ENCODE measurements at regions not wholly inside any gene's neighbourhood (a gene's known extent, or its start where the extent isn't known, plus 50 kb on each side); places are given as distances from the start of the nearest gene placed in this dataset.

- DNase-seq (ENCODE audit: low spot score) = no peak
- WGBS (ENCODE audit: low lambda C conversion rate, missing lambda C conversion rate) = 77% methylated on average over 2 of the region's 2 CpGs
- Histone ChIP-seq H3K9me2 (replicated peaks; ENCODE audit: insufficient read depth) (no peaks in the 10 kb centered on the region), H3K4me2 (no peak overlapping the region), H3K9me3 (ENCODE audit: low read depth) (no peaks in the 10 kb centered on the region), H3K27ac (no peak overlapping the region), H3K79me2 (no peaks in the 10 kb centered on the region), H3K36me3 (replicated peaks; ENCODE audit: insufficient read depth, low read depth) (no peaks in the 10 kb centered on the region), H2AFZ (no peak overlapping the region), H3K4me1 (ENCODE audit: insufficient read depth) (no peaks in the 10 kb centered on the region), H4K20me1 (ENCODE audit: insufficient read depth, poor library complexity, severe bottlenecking) (no peaks in the 10 kb centered on the region), H3K27me3 (no peaks in the 10 kb centered on the region), H3K4me3 (no peak overlapping the region)
- TF ChIP-seq EZH2phosphoT487 (IDR thresholded peaks at IDR 0.05; ENCODE audit: low read depth, severe bottlenecking, unreplicated experiment) = no peak
- TF ChIP-seq CTCF (IDR thresholded peaks at IDR 0.05; ENCODE audit: poor library complexity) = no peak
- TF ChIP-seq EZH2 (IDR thresholded peaks at IDR 0.05; ENCODE audit: borderline replicate concordance) = no peak
Observed at GRCh38 chr5:167638816-167639215, 652.6 kb upstream of the WWC1 start.

- Histone ChIP-seq H3K9me3 (ENCODE audit: low read depth) (no peaks in the 10 kb centered on the region), H3K27me3 (no peaks in the 10 kb centered on the region), H3K4me1 (ENCODE audit: insufficient read depth) (no peaks in the 10 kb centered on the region), H4K20me1 (ENCODE audit: insufficient read depth, poor library complexity, severe bottlenecking) (no peaks in the 10 kb centered on the region), H3K4me3 (no peak overlapping the region), H3K36me3 (replicated peaks; ENCODE audit: insufficient read depth, low read depth) (no peaks in the 10 kb centered on the region), H3K4me2 (no peak overlapping the region), H3K9me2 (replicated peaks; ENCODE audit: insufficient read depth) (no peaks in the 10 kb centered on the region), H3K27ac (no peak overlapping the region), H3K79me2 (no peaks in the 10 kb centered on the region), H2AFZ (no peak overlapping the region)
- 4% methylated on average over 1 of the region's 1 CpG for WGBS (ENCODE audit: low lambda C conversion rate, missing lambda C conversion rate)
- DNase-seq (ENCODE audit: low spot score) = no peak
- no peak for TF ChIP-seq EZH2phosphoT487 (IDR thresholded peaks at IDR 0.05; ENCODE audit: low read depth, severe bottlenecking, unreplicated experiment)
- TF ChIP-seq CTCF (IDR thresholded peaks at IDR 0.05; ENCODE audit: poor library complexity) = no peak
- TF ChIP-seq EZH2 (IDR thresholded peaks at IDR 0.05; ENCODE audit: borderline replicate concordance) = no peak
Observed at GRCh38 chr5:167639273-167639672, 652.2 kb upstream of the WWC1 start.

- Histone ChIP-seq H3K79me2 (no peaks in the 10 kb centered on the region), H3K4me3 (no peak overlapping the region), H3K36me3 (replicated peaks; ENCODE audit: insufficient read depth, low read depth) (no peaks in the 10 kb centered on the region), H3K4me1 (ENCODE audit: insufficient read depth) (no peaks in the 10 kb centered on the region), H3K4me2 (no peak overlapping the region), H3K27ac (no peak overlapping the region), H3K9me3 (ENCODE audit: low read depth) (no peaks in the 10 kb centered on the region), H3K9me2 (replicated peaks; ENCODE audit: insufficient read depth) (no peaks in the 10 kb centered on the region), H3K27me3 (no peaks in the 10 kb centered on the region), H2AFZ (no peak overlapping the region), H4K20me1 (ENCODE audit: insufficient read depth, poor library complexity, severe bottlenecking) (no peaks in the 10 kb centered on the region)
- TF ChIP-seq EZH2 (IDR thresholded peaks at IDR 0.05; ENCODE audit: borderline replicate concordance) = no peak
- TF ChIP-seq EZH2phosphoT487 (IDR thresholded peaks at IDR 0.05; ENCODE audit: low read depth, severe bottlenecking, unreplicated experiment) = no peak
- TF ChIP-seq CTCF (IDR thresholded peaks at IDR 0.05; ENCODE audit: poor library complexity) = no peak
- DNase-seq (ENCODE audit: low spot score) = no peak
Observed at GRCh38 chr5:167639766-167640165, 651.7 kb upstream of the WWC1 start.

GRCh38 chr5:167642181-167642580, 649.3 kb upstream of the WWC1 start:
- no peaks in the 10 kb centered on the region for H3K27me3 ChIP-seq
- H3K36me3 ChIP-seq (replicated peaks; ENCODE audit: insufficient read depth, low read depth) = no peaks in the 10 kb centered on the region
- H3K9me3 ChIP-seq (ENCODE audit: low read depth) = no peaks in the 10 kb centered on the region
- 82% methylated on average over 1 of the region's 1 CpG for WGBS (ENCODE audit: low lambda C conversion rate, missing lambda C conversion rate)
- no peaks in the 10 kb centered on the region for H4K20me1 ChIP-seq (ENCODE audit: insufficient read depth, poor library complexity, severe bottlenecking)
- TF ChIP-seq EZH2phosphoT487 (IDR thresholded peaks at IDR 0.05; ENCODE audit: low read depth, severe bottlenecking, unreplicated experiment) (no peak), EZH2 (IDR thresholded peaks at IDR 0.05; ENCODE audit: borderline replicate concordance) (no peak), CTCF (IDR thresholded peaks at IDR 0.05; ENCODE audit: poor library complexity) (no peak)
- H3K9me2 ChIP-seq (replicated peaks; ENCODE audit: insufficient read depth) = no peaks in the 10 kb centered on the region
- H3K4me3 ChIP-seq = no peak overlapping the region
- no peak overlapping the region for H2AFZ ChIP-seq
- no peaks in the 10 kb centered on the region for H3K79me2 ChIP-seq
- DNase-seq (ENCODE audit: low spot score) = no peak
- no peak overlapping the region for H3K4me2 ChIP-seq
- H3K4me1 ChIP-seq (ENCODE audit: insufficient read depth) = no peaks in the 10 kb centered on the region
- H3K27ac ChIP-seq = no peak overlapping the region

All from hepatocyte (in vitro differentiated cells).